PC-3 (cell line): ENCODE measurements at regions not wholly inside any gene's neighbourhood (a gene's known extent, or its start where the extent isn't known, plus 50 kb on each side); places are given as distances from the start of the nearest gene placed in this dataset.

Experiments
- ATAC-seq: fragments of 200-7000 bp; cut with Tn5 transposase; 2 replicates; pipeline ENCODE4 v1.9.1; 2020; ENCODE audit warnings: mild to moderate bottlenecking, moderate library complexity
- BruUV-seq: library from RNA; stranded (reverse); fragments of 400-500 nt; replicated peaks from 2 replicates; lab custom pipeline; 2021; lab: Mats Ljungman, UMichigan
- CTCF ChIA-PET: fragments of 300-600 bp; sonication (Branson Sonifier 250); formaldehyde crosslinking; loops from one replicate; lab custom pipeline; 2022; ENCODE audit warnings: antibody characterized with exemption; lab: Charles Lee
- POLR2A ChIA-PET: fragments of 300-600 bp; sonication (Branson Sonifier 250); formaldehyde crosslinking; loops from one replicate; lab custom pipeline; 2022; ENCODE audit warnings: antibody characterized with exemption; ENCODE audit not compliant: unreplicated experiment; lab: Charles Lee
- DNase-seq: peaks from one replicate; pipeline ENCODE4 v3.0.0-alpha.2; 2015
- H2AFZ ChIP-seq: fragments of 300-600 bp; sonication (generic); 2 replicates; pipeline ENCODE4 v1.6.0; 2016; ENCODE audit warnings: antibody characterized with exemption, low read length
- H3F3A ChIP-seq: fragments of 300-600 bp; sonication (generic); one replicate; pipeline ENCODE4 v1.6.0; 2017; ENCODE audit warnings: antibody characterized with exemption, low read length, control low read depth, mild to moderate bottlenecking; ENCODE audit not compliant: unreplicated experiment
- H3K27ac ChIP-seq: fragments of 300-600 bp; sonication (generic); 2 replicates; pipeline ENCODE4 v1.5.1; 2016; ENCODE audit warnings: mild to moderate bottlenecking, low read length
- H3K27me3 ChIP-seq: fragments of 300-600 bp; sonication (generic); 2 replicates; pipeline ENCODE4 v1.6.1; 2016; ENCODE audit warnings: low read length, mixed read lengths
- H3K36me3 ChIP-seq: fragments of 300-600 bp; sonication (generic); 2 replicates; pipeline ENCODE4 v1.6.1; 2016; ENCODE audit warnings: low read depth, mixed run types, low read length, mixed read lengths
- H3K4me1 ChIP-seq: fragments of 300-600 bp; sonication (generic); 2 replicates; pipeline ENCODE4 v1.5.1; 2016; ENCODE audit warnings: low read length; ENCODE audit not compliant: insufficient read depth
- H3K4me2 ChIP-seq: fragments of 300-600 bp; sonication (generic); 2 replicates; pipeline ENCODE4 v1.6.0; 2016; ENCODE audit warnings: low read length
- H3K4me3 ChIP-seq: fragments of 300-600 bp; sonication (generic); 2 replicates; pipeline ENCODE4 v1.5.1; 2016; ENCODE audit warnings: mild to moderate bottlenecking, low read length, mixed read lengths
- H3K79me2 ChIP-seq: fragments of 300-600 bp; sonication (generic); 2 replicates; pipeline ENCODE4 v1.6.1; 2017; ENCODE audit warnings: low read length, mixed read lengths
- H3K9ac ChIP-seq: fragments of 300-600 bp; sonication (generic); 2 replicates; pipeline ENCODE4 v1.6.0; 2016; ENCODE audit warnings: mild to moderate bottlenecking, low read length
- H3K9me2 ChIP-seq: fragments of 300-600 bp; sonication (generic); replicated peaks from 2 replicates; pipeline ENCODE4 v1.6.1; 2016; ENCODE audit warnings: mixed run types, low read length, mixed read lengths
- H3K9me3 ChIP-seq: fragments of 300-600 bp; sonication (generic); 2 replicates; pipeline ENCODE4 v1.6.1; 2016; ENCODE audit warnings: low read length, mixed read lengths
- H4K20me1 ChIP-seq: fragments of 300-600 bp; sonication (generic); 2 replicates; pipeline ENCODE4 v1.6.1; 2016; ENCODE audit warnings: low read length, mixed read lengths
- EZH2 ChIP-seq: fragments of 300-600 bp; sonication (generic); IDR thresholded peaks from one replicate; pipeline ENCODE4 v1.6.1; 2017; ENCODE audit warnings: antibody characterized with exemption, mild to moderate bottlenecking, low read length; ENCODE audit not compliant: unreplicated experiment
- EZH2phosphoT487 ChIP-seq: fragments of 300-600 bp; sonication (generic); IDR thresholded peaks from 2 replicates; pipeline ENCODE4 v1.6.1; 2018; ENCODE audit warnings: mild to moderate bottlenecking, antibody characterized with exemption, low read length, borderline replicate concordance
- intact Hi-C: fragments of 100-400 bp; cut with micrococcal nuclease; formaldehyde crosslinking; loops from 2 replicates; pipeline ENCODE4 v1.9.0; 2023
- TF ChIP-seq, protein P1 (sequence below): fragments of 300-600 bp; sonication (generic); conservative IDR thresholded peaks from 2 replicates; pipeline ENCODE4 v1.5.1; 2017; ENCODE audit warnings: antibody characterized with exemption, low read depth, mild to moderate bottlenecking, low read length

DNA sequence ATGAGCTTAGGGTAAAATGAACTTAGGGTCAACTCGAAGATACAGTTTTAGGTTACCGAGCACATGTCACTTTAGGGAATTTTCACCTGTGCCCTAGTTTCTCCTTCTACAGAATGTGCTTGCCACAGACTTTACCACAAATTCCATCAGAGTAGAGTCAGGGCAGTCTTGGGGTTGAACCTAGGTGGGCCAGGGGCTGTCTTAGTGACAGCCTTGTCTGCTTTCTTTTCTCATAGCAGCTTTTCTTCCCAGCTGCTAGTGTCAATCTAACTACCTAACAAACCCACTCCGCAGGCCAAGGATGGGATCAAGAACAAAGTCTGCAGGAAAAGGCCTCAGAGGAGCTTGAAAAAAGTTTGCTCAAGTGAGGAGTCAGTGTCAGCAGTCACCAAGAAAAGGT lies 458.1 kb upstream of the CDH18 start:
- ChIA-PET POLR2A (no interaction called here), CTCF (no interaction called here)

DNA sequence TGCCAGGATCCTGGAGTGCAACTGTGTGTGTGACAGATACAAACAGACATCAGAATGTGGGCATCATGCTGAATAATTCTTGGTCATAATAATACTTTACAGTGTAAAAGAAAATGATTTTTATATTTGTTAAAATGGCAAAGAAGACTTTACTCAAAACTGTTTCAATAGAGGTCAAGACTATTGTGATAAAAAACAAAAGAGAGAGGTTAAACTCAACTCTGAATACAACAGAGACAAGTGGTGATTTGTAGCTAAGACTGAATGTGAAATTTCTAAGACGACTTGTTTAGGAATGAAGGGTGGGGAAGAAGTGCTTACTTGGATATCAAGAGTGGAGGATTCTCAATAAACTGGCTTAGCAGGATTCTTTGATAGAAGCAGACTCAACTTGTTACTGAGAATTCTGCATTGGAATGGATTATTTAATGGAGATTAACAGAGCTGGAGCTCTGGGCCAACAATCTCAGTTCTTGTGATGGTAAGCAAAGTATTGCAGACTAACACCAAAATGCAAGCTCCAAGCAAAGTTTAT lies 457.4 kb upstream of the CDH18 start:
- Histone ChIP-seq H3K79me2 (no peaks in the 10 kb centered on the region), H3K9me3 (no peaks in the 10 kb centered on the region), H3K27ac (no peak overlapping the region), H3K36me3 (no peaks in the 10 kb centered on the region), H3K27me3 (no peaks in the 10 kb centered on the region), H3K4me1 (no peaks in the 10 kb centered on the region), H3K4me3 (no peak overlapping the region), H3F3A (no peaks in the 10 kb centered on the region), H3K4me2 (no peak overlapping the region), H2AFZ (no peak overlapping the region), H4K20me1 (no peaks in the 10 kb centered on the region), H3K9ac (no peak overlapping the region), H3K9me2 (no peaks in the 10 kb centered on the region)
- ChIA-PET POLR2A (no interaction called here), CTCF (no interaction called here)
- no peak for TF ChIP-seq EZH2phosphoT487
- TF ChIP-seq, protein P1, sequence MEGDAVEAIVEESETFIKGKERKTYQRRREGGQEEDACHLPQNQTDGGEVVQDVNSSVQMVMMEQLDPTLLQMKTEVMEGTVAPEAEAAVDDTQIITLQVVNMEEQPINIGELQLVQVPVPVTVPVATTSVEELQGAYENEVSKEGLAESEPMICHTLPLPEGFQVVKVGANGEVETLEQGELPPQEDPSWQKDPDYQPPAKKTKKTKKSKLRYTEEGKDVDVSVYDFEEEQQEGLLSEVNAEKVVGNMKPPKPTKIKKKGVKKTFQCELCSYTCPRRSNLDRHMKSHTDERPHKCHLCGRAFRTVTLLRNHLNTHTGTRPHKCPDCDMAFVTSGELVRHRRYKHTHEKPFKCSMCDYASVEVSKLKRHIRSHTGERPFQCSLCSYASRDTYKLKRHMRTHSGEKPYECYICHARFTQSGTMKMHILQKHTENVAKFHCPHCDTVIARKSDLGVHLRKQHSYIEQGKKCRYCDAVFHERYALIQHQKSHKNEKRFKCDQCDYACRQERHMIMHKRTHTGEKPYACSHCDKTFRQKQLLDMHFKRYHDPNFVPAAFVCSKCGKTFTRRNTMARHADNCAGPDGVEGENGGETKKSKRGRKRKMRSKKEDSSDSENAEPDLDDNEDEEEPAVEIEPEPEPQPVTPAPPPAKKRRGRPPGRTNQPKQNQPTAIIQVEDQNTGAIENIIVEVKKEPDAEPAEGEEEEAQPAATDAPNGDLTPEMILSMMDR = no peak
- no peak for TF ChIP-seq EZH2
- ATAC-seq (no peak), DNase-seq (peak; percentile 17)
- intact Hi-C loops = no loop called here
- no TSS peak for BruUV-seq

More for the DNA sequence above, 458.1 kb upstream of the CDH18 start:
- DNase-seq (no peak), ATAC-seq (no peak)
- TF ChIP-seq EZH2phosphoT487 (no peak), EZH2 (no peak)
- TF ChIP-seq, protein P1 = no peak
- Histone ChIP-seq H3K36me3 (no peaks in the 10 kb centered on the region), H3K9me2 (no peaks in the 10 kb centered on the region), H3K9me3 (no peaks in the 10 kb centered on the region), H3K27me3 (no peaks in the 10 kb centered on the region), H3K4me2 (no peak overlapping the region), H3K27ac (no peak overlapping the region), H3K4me1 (no peaks in the 10 kb centered on the region), H2AFZ (no peak overlapping the region), H4K20me1 (no peaks in the 10 kb centered on the region), H3K4me3 (no peak overlapping the region), H3K79me2 (no peaks in the 10 kb centered on the region), H3F3A (no peaks in the 10 kb centered on the region), H3K9ac (no peak overlapping the region)
- no TSS peak for BruUV-seq
- intact Hi-C loops = no loop called here

DNA sequence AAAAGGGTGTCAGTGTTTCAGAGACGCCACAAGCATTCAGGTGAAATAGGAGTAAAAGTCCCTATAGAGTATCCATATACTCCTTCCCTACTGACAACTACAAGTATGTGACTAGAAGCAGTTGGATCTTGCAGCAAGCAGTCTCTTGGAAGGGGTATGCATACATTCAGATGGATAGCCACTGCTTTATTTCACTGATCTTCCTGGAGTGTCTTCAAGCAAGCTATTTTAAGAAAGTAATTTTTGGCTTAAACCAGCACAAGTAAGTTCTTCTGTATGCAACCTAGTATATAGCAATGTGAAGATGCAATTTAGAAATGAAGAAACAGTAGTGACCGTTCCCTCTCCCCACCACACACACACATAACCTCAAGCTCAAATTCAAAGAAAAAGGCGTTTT lies 446.8 kb upstream of the CDH18 start:
- intact Hi-C loops = no loop called here

More for the DNA sequence above, 446.8 kb upstream of the CDH18 start:
- Histone ChIP-seq H3K79me2 (no peaks in the 10 kb centered on the region), H3K9ac (no peak overlapping the region), H3K27me3 (no peaks in the 10 kb centered on the region), H3K4me3 (no peak overlapping the region), H3K9me2 (no peaks in the 10 kb centered on the region), H3K4me1 (no peaks in the 10 kb centered on the region), H2AFZ (no peak overlapping the region), H3K36me3 (no peaks in the 10 kb centered on the region), H4K20me1 (no peaks in the 10 kb centered on the region), H3K9me3 (no peaks in the 10 kb centered on the region), H3F3A (no peaks in the 10 kb centered on the region), H3K4me2 (no peak overlapping the region), H3K27ac (no peak overlapping the region)
- no peak for DNase-seq
- CTCF ChIA-PET = no interaction called here
- no peak for ATAC-seq
- POLR2A ChIA-PET = interaction anchor here (0.6 kb wide), 1 partner anchor 907 kb away, joined by 7 read pairs; no protein-coding TSS in a partner anchor
- TF ChIP-seq EZH2phosphoT487 (no peak), EZH2 (no peak)
- TF ChIP-seq, protein P1 = no peak
- BruUV-seq = no TSS peak
